Activated CD4-positive, alpha-beta T cell treated with anti-CD3 and anti-CD28 coated beads, Interleukin-10, Interleukin-2, amounts not matched to agents 100 ng/mL and 50 ng/mL, durations not matched to agents 16 hours and 8 hours (primary cell): ENCODE measurements at regions not wholly inside any gene's neighbourhood (a gene's known extent, or its start where the extent isn't known, plus 50 kb on each side); places are given as distances from the start of the nearest gene placed in this dataset.

Experiments used
- DNase-seq: peaks from one replicate; pipeline ENCODE4 v3.0.0-alpha.2; 2020

DNA sequence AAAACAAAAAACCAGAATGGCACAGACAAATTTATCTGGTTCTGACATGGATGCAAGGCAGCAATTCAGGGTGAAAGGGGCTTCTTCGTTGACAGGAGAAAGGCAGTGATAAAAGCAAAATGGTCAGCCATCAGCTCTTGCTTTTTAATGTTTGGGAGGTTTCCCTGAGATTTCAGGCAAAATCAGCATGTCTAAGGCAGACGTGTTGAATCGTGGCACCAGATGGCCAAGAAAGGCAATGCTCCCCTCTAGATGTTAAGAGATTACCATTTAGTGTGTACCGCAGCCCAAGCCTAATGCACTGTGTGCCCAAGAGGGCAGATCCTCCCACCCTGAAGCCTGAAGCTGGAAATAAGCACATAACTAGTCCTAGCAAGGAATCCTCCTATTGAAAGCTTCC is 88.8 kb upstream of the GALNT18 start:
- DNase-seq, result no peak

DNA sequence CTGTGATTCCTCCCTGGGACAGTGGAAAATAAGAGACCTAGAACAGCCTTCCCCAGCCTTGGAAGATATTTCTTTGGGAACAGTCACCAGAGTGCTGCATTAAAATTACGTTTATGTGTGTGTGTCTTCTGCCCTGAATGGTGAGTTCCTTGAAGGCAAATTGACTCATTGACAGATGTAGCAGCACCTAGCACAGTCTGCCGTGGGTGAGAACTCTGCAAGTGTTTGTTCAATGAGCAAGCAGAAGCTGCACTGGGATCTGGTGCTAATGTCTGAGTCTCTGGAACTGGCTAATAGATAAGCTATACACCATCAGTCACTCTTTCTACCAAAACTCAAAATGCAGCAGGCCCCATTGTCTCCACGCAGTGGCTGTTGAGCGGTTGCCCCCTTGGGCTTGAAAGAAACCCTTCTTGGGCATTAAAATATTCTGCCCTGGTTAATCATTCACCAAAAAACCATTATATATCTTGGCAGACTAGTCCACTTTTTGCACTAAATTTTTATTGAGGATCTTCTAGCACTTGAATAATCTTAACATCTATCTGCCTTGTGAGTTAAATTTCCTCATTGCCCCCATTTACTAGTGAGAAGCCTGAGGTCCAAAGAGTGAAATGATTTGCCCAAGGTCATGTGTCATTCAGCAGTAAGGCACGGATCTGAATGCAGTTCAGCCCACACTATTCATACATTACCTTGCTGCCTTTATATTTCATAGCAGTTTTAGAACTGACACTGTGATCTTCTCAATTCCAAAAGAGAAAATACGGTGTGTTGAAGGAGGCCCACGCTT is 87.8 kb upstream of the GALNT18 start:
- DNase-seq, result no peak

DNA sequence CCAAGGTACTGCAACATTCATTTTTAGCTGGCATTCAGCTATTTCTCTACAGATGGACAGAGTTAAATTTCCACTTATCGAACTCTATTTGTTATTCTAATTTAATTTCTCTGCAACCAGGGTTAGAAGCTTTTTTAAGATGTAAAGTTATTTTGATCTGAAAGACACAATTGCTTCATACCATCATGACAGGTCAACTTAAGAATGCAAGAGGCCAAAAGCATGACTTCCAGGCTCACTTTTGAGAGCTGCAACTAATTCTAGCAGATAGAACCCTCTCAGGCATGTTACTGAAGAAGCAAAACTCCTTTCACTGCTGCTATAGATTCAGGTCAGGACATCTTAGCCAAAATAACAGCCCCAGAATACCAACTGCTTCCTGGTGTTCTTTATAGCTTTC is 86.5 kb upstream of the GALNT18 start:
- DNase-seq, result no peak

DNA sequence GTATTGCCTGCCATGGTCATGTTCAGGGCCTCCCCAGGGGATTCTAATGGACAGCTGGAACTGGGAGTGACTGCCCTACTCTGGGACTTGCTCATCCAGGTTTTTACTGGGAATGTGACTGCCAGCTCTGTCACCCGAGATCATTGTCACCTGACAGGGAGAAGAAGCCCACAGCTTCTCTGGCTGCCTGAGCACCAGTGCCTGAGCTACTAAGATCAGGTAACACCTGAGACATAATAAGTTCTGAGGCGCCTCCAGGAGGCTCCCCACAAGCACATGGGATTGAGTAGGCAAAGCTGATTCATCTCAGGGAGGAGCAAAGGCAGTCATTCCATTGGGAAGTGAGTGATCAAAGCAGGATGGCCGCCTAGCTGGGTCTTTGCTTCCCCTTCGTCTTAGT is 84.2 kb upstream of the GALNT18 start:
- DNase-seq, result no peak

DNA sequence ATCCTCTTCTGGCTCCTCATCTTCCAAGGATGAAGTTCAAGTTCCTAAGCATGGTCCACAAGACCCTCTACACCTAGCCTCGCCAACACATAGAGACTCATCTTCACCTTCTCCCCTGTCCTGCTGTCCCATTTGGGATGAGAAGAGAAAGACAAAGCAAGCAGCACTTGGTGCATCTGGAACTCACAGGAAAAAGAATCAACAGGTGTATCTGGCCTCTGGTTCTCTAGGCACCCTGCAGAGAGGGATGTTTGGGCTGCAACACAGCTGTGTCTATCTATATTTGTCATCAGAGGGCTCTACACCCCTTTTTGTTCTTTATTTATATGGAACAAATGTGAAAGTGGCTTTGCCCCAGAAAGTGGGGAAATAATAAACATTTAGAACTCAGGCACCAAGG is 82.1 kb upstream of the GALNT18 start:
- DNase-seq, result no peak

DNA sequence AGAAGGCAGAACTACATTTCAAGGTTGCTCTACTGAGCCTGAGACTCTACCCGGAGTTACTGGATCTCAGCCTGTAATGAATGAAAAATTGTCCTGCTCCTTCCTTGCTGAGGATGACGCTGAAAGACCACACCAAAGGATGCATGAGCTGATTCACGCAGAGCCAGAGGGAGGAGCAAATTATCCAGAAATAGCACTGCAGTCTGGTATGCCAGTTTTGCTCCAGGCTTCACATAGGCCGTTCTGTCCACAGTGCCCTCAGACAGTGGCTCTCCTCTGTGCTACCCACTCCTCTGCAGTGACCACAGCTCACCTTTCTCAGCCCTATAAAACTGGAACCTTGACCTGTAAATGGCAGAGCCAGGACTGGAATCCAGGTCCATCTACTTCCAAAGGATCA is 79.3 kb upstream of the GALNT18 start:
- no peak for DNase-seq

DNA sequence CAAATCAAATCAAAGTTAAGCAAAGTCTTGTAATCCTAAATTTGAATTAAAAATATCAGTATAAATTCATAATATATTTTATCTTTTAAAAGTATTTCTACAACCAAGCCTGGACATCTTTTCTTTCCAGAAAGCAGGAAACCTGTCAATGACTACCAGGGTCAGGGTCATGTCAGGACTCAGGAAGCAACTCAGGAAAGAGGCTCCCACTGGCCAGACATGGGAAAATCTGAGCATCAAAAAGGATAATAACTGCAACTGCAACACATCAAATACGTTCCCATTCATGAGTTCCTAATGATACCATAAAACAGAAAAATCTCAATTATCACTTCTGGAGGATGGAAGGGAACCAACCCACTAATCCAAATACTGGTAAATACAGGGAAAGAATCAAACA is 76.0 kb upstream of the GALNT18 start:
- no peak for DNase-seq

DNA sequence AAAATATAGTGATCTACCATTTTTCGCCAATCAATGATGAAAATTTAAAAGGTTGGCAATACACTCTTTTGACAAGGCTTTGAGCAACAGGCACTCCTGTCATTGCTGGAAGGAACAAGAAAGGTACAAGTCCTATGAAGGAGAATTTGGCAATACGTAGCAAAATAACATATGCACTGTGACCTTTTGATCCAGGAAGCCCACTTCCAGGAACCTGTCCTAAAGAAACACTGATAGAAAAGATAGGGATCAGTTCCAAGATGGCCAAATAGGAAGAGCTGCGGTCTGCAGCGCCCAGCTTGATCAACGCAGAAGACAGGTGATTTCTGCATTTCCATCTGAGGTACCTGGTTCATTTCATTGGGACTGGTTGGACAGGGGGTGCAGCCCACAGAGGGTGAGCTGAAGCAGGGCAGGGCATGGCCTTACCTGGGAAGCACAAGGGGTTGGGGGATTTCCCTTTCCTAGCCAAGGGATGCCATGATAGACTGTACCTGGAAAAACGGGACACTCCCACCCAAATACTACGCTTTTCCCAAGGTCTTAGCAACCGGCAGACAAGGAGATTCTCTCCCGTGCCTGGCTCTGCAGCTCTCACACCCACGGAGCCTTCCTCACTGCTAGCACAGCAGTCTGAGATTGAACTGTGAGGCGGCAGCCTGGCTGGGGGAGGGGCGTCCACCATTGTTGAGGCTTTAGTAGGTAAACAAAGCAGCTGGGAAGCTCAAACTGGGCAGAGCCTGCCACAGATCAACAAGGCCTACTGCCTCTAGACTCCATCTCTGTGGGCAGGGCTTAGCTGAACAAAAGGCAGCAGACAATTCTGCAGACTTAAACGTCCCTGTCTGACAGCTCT is 69.7 kb upstream of the GALNT18 start:
- no peak for DNase-seq

DNA sequence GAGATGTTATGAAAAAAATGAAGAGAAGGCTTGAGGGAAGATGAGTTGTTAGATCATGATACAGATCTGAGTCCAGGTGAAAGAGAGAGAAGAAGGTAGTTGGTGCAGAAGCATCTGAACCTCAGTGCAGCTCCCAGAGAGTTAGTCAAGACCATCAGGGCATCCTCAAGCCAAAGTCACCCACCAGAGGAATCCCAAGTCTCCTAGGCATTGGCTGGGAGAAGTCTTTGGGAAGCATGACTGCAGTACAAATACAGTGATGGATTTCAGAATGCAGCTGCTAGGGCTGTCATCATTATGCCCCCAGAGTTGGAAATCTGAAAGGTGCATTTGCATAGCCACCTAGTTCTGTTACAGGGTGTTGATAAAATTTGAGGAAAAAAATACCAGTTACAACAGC is 59.7 kb upstream of the GALNT18 start:
- DNase-seq, result no peak

DNA sequence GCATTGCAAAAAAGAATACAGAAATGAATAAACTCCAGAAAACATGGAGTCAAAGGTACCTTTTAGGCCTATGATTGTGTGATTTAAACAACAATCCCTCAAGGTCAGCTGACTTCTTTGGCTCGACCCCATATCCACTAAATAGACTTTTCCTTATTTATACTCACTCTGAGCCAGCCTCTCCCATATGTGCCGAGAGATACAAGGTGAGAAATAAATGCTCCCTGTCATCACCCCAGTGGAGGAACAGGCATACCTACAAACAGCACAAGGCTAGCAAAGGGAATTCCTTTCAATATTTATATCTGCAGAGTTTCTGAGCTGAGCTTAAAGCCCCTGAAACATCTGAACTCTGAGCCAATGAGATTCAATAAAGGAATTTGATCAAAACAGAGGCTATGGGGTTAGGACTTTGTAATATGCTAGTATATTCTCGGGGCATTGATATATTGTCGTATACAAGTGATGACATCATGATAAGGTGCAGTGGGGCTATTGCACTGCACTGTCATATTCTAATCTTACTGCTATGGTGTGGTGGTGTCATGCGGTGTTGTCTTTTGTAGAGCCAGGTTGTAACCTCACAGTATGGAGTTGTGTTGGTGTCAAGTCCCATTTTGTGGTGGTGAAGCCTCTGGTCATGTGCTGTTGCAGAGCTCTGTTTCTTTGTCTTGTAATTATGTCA is 56.0 kb upstream of the GALNT18 start:
- no peak for DNase-seq

DNA sequence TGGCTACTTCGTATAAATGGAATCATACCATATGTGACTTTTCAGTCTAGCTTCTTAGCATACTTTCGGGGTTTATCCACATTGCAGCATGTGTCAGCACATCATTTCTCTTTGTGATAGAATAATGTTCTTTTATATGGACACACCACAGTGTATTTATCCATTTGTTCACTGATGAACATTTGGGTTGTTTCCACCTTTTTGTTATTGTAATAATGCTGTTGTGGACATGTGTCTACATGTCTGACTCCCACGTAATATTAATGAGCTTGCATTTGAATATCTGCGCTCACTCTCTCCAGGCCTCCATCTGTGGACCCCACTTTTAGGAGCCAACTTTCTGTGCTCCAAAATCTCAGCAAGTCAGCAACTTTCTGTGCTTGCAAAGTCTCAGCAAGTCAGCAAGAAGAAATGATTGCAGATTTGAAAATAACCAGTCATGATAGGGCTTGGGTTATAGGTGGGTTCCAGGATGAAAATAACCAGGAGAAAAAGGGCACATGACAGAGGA is 53.9 kb upstream of the GALNT18 start:
- no peak for DNase-seq

DNA sequence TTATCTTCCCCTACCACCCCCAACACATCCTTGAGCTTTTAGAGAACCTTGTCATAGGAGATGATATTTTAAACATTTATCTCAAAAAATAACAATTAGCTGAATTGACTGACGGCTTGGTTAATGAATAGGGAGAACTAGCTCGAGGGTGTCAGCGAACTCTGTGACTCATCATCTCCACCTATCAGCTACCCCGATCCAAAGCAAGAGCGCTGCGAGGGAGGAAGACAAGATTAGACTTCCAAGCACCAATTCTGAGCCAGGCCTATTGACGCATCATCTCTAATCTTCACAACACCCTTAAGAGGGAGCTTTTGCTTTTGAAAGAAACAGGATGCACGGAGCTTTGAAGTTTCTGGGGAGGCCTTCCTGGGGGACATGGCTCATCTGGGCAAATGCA is 51.0 kb upstream of the GALNT18 start:
- no peak for DNase-seq

DNA sequence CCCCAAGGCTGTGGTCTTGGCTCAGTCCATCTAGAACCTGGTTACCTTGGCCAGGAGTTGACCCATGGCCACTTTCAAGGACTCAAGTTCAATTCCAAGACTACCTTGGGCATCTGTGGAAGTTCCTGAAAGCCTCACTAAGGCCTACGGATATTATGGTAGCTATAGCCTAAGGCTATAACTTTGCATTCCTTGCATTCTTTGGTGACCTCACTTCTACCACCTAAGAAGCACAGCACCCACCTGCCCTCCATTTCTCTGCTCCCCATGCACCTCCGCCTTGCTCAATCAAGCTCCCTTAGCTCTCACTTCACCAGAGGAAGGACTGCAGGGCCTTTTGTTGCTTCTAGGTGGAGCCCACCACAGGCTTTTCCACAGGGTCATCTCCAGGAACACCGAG is 50.3 kb upstream of the GALNT18 start:
- DNase-seq, result no peak
